CD14-positive monocyte (primary cell): ENCODE measurements at regions not wholly inside any gene's neighbourhood (a gene's known extent, or its start where the extent isn't known, plus 50 kb on each side); places are given as distances from the start of the nearest gene placed in this dataset.
"Not testable (repeated sequence)": the region's sequence is repeated elsewhere in the genome, so short reads cannot be mapped to it uniquely, and the experiment has no call there.

Experiments
- DNase-seq, 3 donors: peaks; one replicate each; pipeline ENCODE4 v3.0.0-alpha.2; 2011 to 2022
- H2AFZ ChIP-seq: 2 replicates; pipeline ENCODE4 v1.6.0; 2012; ENCODE audit warnings: mild to moderate bottlenecking, low read depth, low read length, inconsistent platforms; ENCODE audit not compliant: insufficient read depth, poor library complexity, severe bottlenecking
- H3K27ac ChIP-seq, 2 donors: 1 replicate in 1 of 2; 2 replicates in 1 of 2; pipeline ENCODE4 v1.5.1; 2012 to 2013; ENCODE audit warnings: low read length in 2 of 2, control low read depth in 1 of 2, inconsistent platforms in 1 of 2, low read depth in 1 of 2, mild to moderate bottlenecking in 1 of 2
- H3K27me3 ChIP-seq, 2 donors: one replicate each; pipeline versions ENCODE4 v1.6.0 to v1.6.1; 2011 to 2013; ENCODE audit warnings: low read length in 2 of 2; ENCODE audit not compliant: control insufficient read depth in 2 of 2, insufficient read depth in 2 of 2
- H3K36me3 ChIP-seq, 2 donors: replicated peaks in 1 of 2; 1 replicate in 1 of 2; 2 replicates in 1 of 2; pipeline versions ENCODE4 v1.5.1 to v1.6.1; 2012 to 2013; ENCODE audit warnings: low read length in 2 of 2, control low read depth in 1 of 2, inconsistent platforms in 1 of 2, mild to moderate bottlenecking in 1 of 2; ENCODE audit not compliant: insufficient read depth in 2 of 2, control insufficient read depth in 1 of 2
- H3K4me1 ChIP-seq, 2 donors: 1 replicate in 1 of 2; 2 replicates in 1 of 2; pipeline versions ENCODE4 v1.5.1 to v1.6.1; 2012 to 2013; ENCODE audit warnings: low read length in 2 of 2, control low read depth in 1 of 2, inconsistent platforms in 1 of 2, mild to moderate bottlenecking in 1 of 2, moderate library complexity in 1 of 2; ENCODE audit not compliant: insufficient read depth in 2 of 2, control insufficient read depth in 1 of 2
- H3K4me2 ChIP-seq: replicated peaks from 2 replicates; pipeline ENCODE3; 2012; ENCODE audit warnings: low read length, moderate library complexity, mild to moderate bottlenecking; ENCODE audit not compliant: poor library complexity, severe bottlenecking; ENCODE audit errors: extremely low read depth
- H3K4me3 ChIP-seq, 3 experiments: fragments of 200-600 bp in 1 of 3; sonication (generic) in 1 of 3; replicated peaks in 1 of 3; 1 replicate in 2 of 3; 2 replicates in 1 of 3; pipeline ENCODE4 v1.5.1; 2011 to 2013; ENCODE audit warnings: low read length in 3 of 3, mild to moderate bottlenecking in 3 of 3, control low read depth in 2 of 3, low read depth in 2 of 3, inconsistent platforms in 1 of 3, moderate library complexity in 1 of 3
- H3K79me2 ChIP-seq: 2 replicates; pipeline ENCODE4 v1.6.0; 2012; ENCODE audit warnings: mild to moderate bottlenecking, control low read depth, inconsistent platforms, low read length, moderate library complexity; ENCODE audit not compliant: insufficient read depth
- H3K9ac ChIP-seq: 2 replicates; pipeline ENCODE4 v1.6.0; 2017; ENCODE audit warnings: low read length, mild to moderate bottlenecking; ENCODE audit not compliant: insufficient read depth, poor library complexity, severe bottlenecking
- H3K9me3 ChIP-seq, 2 donors: replicated peaks in 1 of 2; 1 replicate in 1 of 2; 2 replicates in 1 of 2; pipeline versions ENCODE4 v1.5.1 to v1.6.1; 2012 to 2013; ENCODE audit warnings: low read length in 2 of 2, control low read depth in 1 of 2; ENCODE audit not compliant: control insufficient read depth in 1 of 2, insufficient read depth in 1 of 2
- H4K20me1 ChIP-seq: 2 replicates; pipeline ENCODE4 v1.6.0; 2012; ENCODE audit warnings: mild to moderate bottlenecking, low read length, control low read depth, moderate library complexity; ENCODE audit not compliant: insufficient read depth
- H3K27ac Mint-ChIP-seq, 7 donors: one replicate each; pipeline ENCODE4 v1.8.0; 2020; ENCODE audit warnings: mild to moderate bottlenecking in 7 of 7, mixed read lengths in 7 of 7, moderate library complexity in 6 of 7, inconsistent platforms in 2 of 7
- H3K27me3 Mint-ChIP-seq, 3 donors: one replicate each; pipeline ENCODE4 v1.8.0; 2021 to 2022; ENCODE audit warnings: low read depth in 3 of 3, mild to moderate bottlenecking in 3 of 3, mixed read lengths in 3 of 3, moderate library complexity in 3 of 3, inconsistent platforms in 1 of 3
- H3K36me3 Mint-ChIP-seq, 2 donors: one replicate each; pipeline ENCODE4 v1.8.0; 2020; ENCODE audit warnings: mixed read lengths in 2 of 2, inconsistent platforms in 1 of 2, mild to moderate bottlenecking in 1 of 2
- H3K4me1 Mint-ChIP-seq: one replicate; pipeline ENCODE4 v1.8.0; 2020; ENCODE audit warnings: mild to moderate bottlenecking, mixed read lengths
- H3K4me3 Mint-ChIP-seq, 2 donors: one replicate each; pipeline ENCODE4 v1.8.0; 2020; ENCODE audit warnings: mild to moderate bottlenecking in 2 of 2, mixed read lengths in 2 of 2, moderate library complexity in 1 of 2
- H3K9me3 Mint-ChIP-seq, 7 donors: one replicate each; pipeline ENCODE4 v1.8.0; 2020 to 2022; ENCODE audit warnings: mixed read lengths in 7 of 7, mild to moderate bottlenecking in 6 of 7, moderate library complexity in 6 of 7, inconsistent platforms in 2 of 7
- CTCF ChIP-seq: fragments of 200-600 bp; IDR thresholded peaks from one replicate; pipeline ENCODE4 v1.8.0; 2022; ENCODE audit warnings: antibody characterized with exemption, mild to moderate bottlenecking
- WGBS: methylation state at CpG from one replicate; pipeline ENCODE4 v1.1.5; 2013; ENCODE audit warnings: missing lambda C conversion rate; ENCODE audit not compliant: insufficient coverage; 5-methylcytosine and 5-hydroxymethylcytosine counted together
- intact Hi-C, 2 donors: fragments of 100-400 bp; cut with micrococcal nuclease; formaldehyde crosslinking; loops; one replicate each; pipeline versions ENCODE4 v1.15.0 to v1.15.1; 2023

DNA sequence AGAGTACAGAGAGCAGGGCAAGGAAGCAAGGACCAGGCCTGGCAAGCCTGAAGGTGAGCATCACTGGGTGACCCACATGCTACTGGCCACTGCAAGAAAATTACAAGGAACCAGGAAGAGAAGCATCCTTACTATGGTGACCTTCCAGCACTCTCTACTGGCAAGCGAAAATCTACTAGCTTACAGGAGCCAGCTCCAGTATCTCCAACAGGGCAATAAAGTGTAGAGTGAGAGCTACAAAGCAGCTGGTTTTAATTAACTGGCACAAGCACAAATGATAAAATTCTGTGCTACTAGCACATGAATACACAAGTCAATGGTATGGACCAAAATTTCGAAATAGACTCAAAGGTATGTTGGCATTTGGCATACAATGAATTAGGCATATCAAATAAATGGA is 113.3 kb upstream of the CAST start:
- no peaks in the 10 kb centered on the region for H3K4me1 ChIP-seq
- DNase-seq, result no peak
- TF ChIP-seq CTCF, result no peak
- no CpG with 5 or more reads among the region's 2 CpGs for WGBS
- no peak overlapping the region for H3K9ac ChIP-seq
- no peaks in the 10 kb centered on the region for H3K36me3 Mint-ChIP-seq
- peaks cover 0 to 16% (median 4%) of the 10 kb centered on the region in 7 donors for H3K9me3 Mint-ChIP-seq
- H2AFZ ChIP-seq, result no peak overlapping the region
- peaks cover 0 to 2% (median 1%) of the 10 kb centered on the region in 3 donors for H3K27me3 Mint-ChIP-seq
- no peaks in the 10 kb centered on the region for H3K27me3 ChIP-seq
- no peak overlapping the region for H3K4me3 Mint-ChIP-seq
- no peaks in the 10 kb centered on the region for H3K79me2 ChIP-seq
- H3K4me3 ChIP-seq, result no peak overlapping the region
- H3K27ac ChIP-seq, result no peak overlapping the region
- H3K4me2 ChIP-seq, result no peak overlapping the region
- no peaks in the 10 kb centered on the region for H3K36me3 ChIP-seq
- no peak overlapping the region for H3K27ac Mint-ChIP-seq
- no peaks in the 10 kb centered on the region for H4K20me1 ChIP-seq
- H3K9me3 ChIP-seq, result no peaks in the 10 kb centered on the region
- H3K4me1 Mint-ChIP-seq, result no peaks in the 10 kb centered on the region
- intact Hi-C loops, result no loop called here

- H3K27me3 Mint-ChIP-seq, H3K4me3 Mint-ChIP-seq, H2AFZ ChIP-seq, intact Hi-C loops, H4K20me1 ChIP-seq, H3K4me1 ChIP-seq, H3K27ac Mint-ChIP-seq, H3K4me3 ChIP-seq, H3K36me3 Mint-ChIP-seq, H3K79me2 ChIP-seq, H3K27me3 ChIP-seq, H3K9me3 ChIP-seq, H3K4me2 ChIP-seq, H3K9ac ChIP-seq, DNase-seq, H3K36me3 ChIP-seq, H3K27ac ChIP-seq, H3K4me1 Mint-ChIP-seq: not testable (repeated sequence)
- no CpG with 5 or more reads among the region's 2 CpGs for WGBS
- peaks cover 2 to 13% (median 9%) of the 10 kb centered on the region in 7 donors for H3K9me3 Mint-ChIP-seq
These were observed 101.3 kb upstream of the CAST start for GRCh38 chr5:96560857-96561256.
